ENCODE measurements at regions not wholly inside any gene's neighbourhood (a gene's known extent, or its start where the extent isn't known, plus 50 kb on each side); places are given as distances from the start of the nearest gene placed in this dataset.
"Not testable (repeated sequence)": the region's sequence is repeated elsewhere in the genome, so short reads cannot be mapped to it uniquely, and the experiment has no call there.

DNA sequence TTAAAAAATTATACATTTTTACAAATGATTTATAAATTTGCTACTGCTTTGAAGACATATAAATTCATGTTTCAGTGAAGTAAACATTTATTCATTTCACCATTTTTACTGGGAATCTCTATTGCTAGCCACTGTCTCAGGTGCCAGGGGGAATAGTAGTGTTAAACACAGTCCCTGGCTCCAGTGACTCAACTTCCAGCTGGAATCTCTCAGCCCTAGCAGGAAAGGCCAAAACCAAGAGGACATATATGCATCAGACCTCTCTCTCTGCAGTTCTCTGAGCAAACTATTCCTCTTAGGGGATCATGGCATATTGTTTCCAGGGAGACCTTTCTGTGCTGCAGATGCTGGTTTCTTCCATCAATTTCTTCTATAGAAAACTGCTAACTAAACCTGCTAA, 1009.0 kb upstream of the LCORL start:
- DNase-seq (ENCODE audit: low spot score): no peak

DNA sequence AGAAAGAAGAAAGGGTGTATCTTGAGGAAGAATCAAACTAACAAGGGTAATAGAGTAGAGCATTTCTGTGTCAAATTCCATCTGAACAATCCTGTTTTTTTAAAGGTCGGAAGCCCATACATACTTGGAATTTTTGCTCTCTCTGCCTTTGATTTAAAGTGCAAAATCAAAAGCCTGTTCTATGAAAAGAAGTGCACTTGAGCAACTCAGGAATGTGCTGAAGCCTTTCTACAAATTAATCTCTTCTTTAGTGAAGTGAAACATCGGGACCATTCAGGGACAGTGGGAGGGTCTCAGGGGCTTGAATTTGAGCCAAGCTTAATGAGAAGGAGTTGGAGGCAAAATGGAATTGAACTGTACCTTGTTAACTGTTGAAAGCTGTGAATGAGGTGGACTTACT, 1008.5 kb upstream of the LCORL start:
- DNase-seq (ENCODE audit: low spot score): no peak

DNA sequence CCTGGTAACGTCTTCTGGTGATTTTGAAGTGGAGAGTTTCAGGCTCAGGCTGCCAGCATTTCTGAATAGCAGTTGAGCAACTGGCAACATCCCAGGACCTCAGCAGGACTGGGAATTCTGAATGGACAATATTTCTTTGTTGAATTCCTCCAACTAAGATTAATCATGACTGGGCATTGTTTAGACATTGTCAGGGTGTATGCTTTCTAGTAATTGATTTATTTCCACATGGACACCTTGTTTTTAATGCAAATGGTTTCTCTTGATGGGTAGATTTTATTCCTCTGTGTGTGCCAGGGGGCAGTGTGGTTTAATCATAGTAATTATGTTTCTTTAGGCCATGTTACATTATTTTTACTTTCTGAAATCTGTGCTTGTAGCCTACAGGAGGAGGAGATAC, 1004.7 kb upstream of the LCORL start:
- DNase-seq (ENCODE audit: low spot score): no peak

DNA sequence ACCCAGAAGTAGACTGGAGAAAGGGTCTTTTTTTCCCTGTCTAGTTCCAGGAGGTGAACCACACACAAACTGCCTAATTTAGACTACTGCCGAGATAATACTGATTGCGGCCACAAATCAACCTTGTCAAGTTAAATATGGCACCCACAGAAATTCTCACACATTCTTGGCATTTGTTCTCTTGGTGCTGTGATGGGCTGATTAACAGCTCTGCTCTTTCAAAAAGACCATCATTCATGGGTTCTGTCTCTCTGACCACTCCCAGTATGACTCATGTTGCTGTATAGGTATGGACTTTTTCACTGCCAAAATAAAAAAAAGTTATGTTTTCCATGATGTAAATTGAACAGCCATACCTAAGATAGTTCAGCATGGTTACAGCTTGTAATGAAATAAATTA, 1003.5 kb upstream of the LCORL start:
- no peak for DNase-seq (ENCODE audit: low spot score)

DNA sequence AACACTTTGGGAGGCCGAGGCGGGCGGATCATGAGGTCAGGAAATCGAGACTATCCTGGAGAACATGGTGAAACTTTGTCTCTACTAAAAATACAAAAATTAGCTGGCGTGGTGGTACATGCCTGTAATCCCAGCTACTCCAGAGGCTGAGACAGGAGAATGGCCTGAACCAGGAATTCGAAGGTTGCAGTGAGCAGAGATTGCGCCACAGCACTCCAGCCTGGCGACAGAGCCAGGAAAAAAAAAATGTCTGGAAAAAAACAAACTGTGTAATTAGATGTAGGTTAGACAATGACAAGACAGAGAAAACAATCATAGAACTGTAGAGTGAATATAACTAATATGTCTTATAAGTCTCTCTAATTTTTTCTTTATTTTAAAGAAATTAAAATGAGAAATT, 1002.5 kb upstream of the LCORL start:
- DNase-seq (ENCODE audit: low spot score): no peak

DNA sequence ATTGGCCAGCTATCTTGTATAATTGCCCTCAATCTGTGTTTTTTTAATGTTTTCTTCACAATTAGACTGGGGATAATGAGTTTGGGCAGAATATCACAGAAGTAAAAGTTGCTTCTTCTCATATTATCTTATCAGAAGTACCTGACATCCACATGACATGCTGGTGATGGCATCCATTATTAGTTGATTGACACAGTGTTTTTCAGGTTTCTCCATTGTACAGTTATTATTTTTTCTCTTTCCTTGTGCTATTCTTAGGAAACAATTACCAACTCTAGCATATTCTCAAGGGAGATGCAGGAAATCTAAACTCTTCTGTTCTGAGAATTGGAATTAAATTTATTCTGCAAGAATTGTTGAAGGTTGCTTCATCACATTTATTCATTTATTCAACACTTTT, 1000.1 kb upstream of the LCORL start:
- DNase-seq (ENCODE audit: low spot score): no peak

DNA sequence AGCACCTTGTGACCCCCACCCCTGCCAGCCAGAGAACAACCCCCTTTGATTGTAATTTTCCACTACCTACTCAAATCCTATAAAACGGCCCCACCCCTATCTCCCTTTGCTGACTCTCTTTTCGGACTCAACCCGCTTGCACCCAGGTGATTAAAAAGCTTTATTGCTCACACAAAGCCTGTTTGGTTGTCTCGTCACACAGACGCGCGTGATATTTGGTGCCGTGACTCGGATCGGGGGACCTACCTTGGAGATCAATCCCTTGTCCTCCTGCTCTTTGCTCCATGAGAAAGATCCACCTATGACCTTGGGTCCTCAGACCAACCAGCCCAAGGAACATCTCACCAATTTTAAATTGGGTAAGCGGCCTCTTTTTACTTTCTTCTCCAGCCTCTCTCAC, 995.0 kb upstream of the LCORL start:
- DNase-seq (ENCODE audit: low spot score): not testable (repeated sequence)

DNA sequence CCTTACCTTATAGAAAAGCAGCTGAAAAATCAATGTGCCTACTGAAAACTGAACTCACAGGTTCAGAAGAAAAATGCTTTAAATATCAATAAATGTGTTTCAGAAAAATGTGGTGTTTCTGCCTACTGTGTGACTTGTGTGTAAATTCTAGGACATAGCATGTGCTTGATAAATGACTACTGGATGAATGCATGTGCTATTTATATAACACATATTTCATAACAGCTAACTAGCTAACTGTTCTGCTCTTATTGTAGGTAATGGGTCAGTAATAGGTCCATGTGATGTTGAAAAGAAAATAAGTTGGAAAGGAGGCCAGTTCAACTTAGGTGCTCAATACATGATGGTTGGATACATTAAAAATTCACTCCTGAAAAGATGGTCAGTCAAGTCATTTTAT, 993.0 kb upstream of the LCORL start:
- no peak for DNase-seq (ENCODE audit: low spot score)

DNA sequence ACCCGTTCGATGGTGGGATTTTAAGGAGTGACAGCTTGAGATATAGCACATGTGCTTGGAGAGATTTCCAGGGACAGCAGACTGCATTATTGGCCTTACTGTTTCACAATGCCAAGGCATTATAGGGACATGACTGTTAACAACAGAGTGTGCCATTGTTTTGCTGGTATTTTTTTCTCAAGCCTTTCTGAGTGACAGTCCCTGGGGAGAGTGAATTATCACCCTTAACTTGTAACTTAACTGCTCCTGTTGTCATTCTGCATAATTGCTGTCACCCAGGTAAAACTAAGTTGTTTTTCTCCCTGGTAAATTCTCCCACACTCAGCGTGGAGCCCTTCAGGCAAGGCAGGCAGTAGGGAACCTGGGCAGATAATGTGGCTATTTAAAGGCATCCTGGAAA, 989.2 kb upstream of the LCORL start:
- no peak for DNase-seq (ENCODE audit: low spot score)

DNA sequence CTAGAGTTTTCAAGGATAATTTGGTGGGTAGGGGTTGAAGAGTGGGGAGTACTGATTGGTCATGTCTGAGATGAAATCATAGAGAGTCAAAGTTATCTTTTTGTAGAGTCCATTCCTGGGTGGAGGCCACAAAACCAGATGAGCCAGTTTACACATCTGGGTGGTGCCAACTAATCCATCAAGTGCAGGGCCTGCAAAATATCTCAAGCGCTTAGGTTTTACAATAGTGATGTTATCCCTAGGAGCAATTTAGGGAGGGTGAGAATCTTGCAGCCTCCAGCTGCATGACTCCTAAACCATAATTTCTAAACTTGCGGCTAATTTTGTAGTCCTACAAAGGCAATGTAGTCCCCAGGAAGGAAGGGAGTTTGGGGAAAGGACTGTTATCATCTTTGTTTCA, 988.3 kb upstream of the LCORL start:
- DNase-seq (ENCODE audit: low spot score): no peak

DNA sequence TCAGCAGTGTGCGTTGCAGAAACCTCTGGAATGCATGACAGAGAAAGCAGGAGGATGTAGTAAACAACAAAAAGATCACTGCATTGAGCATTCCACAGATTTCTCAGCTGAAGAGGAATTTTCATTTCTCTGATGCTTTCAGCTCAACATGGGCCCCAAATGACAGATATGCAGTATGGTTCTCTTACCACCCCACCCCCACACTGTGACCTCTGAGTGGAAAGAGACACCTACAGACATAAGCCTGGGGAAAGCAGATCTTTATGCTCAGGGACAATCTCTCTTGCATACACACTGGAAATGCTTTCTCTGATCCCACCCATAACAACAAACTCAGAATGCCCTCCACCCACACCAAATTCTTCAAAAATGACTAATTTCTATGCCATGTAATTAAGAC, 983.7 kb upstream of the LCORL start:
- no peak for DNase-seq (ENCODE audit: low spot score)

DNA sequence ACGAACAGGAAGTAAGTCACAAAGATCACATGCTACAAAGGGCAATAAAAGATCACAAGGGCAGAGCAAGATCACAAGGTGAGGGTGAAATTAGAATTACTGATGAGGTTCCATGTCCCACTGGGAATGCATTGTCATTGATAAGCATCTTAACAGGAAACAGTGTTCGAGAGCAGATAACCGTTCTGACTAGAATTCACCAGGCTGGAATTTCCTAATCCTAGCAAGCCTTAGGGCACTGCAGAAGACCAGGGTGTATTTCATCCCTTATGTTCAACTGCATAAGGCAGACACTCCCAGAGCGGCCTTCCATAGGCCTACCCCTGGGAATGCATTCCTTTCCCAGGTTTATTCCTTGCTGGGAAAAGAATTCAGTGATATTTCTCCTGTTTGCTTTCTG, 980.6 kb upstream of the LCORL start:
- DNase-seq (ENCODE audit: low spot score): no peak

DNA sequence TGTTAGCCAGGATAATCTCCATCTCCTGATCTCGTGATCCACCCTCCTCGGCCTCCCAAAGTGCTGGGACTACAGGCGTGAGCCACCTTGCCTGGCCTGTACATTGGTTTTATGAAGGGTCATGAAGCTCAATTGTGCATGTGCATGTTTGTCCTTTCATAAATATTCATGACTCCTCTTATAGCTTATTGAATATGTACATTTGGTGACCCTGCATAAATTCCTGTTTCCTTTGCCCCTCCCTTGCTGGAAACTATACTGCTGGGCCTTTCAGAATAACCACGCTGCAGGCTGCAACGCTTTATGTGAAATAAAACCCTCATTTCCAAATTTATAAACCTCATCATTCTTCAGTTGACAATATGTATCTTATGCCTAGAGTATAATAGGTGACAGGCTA, 978.0 kb upstream of the LCORL start:
- no peak for DNase-seq (ENCODE audit: low spot score)

DNA sequence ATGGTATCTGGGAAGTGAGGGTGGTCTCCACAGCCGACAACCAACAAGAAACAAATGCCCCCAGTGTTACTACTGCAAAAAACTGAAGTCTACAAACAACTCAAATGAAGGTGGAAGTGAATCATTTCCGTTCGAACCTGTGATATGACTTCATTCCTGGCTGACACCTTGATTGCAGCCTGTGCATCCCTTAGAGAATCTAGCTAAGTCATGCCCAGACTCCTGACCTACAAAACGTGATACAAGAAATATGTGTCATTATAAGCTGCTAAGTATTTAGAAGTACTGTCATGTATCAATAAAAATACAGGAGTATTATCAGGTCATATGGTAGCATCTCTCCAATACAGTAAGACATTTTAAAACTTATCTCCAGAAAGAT, 959.7 kb upstream of the LCORL start:
- DNase-seq (ENCODE audit: low spot score): no peak

DNA sequence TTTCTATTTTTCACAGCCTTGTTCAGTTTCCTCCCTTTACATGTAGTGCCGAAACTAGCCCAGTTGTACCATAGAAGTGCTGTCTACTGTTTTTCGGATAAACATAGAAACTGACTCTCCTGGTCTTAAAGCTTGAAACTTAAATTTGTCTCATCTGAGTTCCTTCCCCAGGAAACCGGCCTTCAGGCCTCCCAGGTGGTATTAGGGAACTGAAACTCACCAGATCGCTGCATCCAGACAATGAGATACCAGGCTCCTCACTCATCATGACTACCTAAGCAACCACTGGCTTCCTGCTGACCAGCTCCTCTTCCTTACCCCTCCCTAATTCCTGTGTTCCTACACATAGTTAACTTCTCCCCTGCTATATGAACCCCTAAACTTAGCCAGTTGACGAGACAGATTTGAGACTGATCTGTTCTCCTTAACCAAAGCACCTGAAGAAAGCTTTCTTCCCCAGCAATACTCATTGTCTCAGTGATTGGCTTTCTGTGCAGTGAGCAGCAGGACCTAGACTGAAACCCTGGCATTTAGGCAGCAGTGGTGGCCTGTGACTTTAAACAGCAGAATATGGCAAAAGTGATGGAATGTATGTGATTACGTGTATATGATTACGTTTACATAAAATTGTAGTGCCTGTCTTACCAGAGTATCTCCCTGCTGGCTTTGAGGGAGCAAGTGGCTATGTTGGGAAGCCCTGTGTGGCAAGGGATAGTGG, 959.1 kb upstream of the LCORL start:
- DNase-seq (ENCODE audit: low spot score): no peak

DNA sequence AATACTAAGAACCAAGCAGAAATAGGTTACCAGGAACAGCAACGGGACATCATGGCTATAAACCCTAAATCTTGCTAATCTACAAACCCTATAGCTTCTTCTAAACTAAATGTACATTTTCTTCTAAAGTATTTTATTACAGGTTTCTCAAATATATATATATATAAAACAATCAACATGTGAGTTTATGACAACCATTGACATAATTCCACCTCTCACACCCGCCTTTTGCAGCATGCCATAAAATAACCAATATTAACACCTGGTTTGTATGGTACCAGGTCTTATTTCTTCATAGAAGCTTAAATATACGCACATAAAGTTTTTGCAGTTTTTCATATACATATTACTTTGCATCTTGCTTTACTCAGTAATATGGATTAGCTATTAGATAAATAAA, 955.3 kb upstream of the LCORL start:
- no peak for DNase-seq (ENCODE audit: low spot score)

DNA sequence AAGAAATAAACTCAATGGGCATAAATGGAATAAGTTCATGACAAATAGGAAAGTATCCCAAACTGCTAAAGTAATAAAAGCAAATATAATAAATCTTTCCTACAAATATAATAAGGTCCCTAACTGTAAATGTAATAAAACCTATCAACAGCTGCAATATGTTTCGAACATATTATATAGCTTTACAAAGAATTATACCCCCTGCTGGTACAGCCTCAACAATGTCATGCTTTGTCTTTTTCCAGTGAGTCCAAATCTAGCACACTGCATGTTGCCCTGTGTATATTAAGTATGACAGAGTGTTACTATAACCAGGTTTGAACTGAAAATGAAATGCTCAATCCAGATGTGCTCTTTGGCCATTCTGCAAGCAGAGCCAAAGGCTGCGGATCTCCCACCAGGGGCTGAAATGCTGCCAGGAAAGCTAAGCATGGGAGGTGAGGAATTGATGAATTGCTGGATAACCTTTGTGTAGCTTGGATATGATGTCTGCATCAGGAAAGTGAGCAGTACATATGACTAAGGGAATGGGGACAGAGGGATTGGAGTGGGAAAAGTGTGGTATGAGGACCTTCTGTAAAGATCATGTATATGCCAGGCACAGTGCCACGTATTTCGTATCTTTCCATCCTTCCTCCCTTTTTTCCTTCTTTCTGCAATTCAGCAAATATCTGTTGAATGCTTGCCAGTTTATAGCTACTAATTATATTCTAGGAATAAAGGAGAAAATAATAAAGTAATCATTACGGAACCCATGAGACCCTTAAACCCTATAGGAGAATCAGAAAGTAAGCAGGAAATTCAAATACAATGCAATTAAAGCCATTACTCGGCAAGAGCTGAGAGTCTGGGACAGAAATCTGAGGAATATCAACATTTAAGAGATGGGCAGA, 954.6 kb upstream of the LCORL start:
- no peak for DNase-seq (ENCODE audit: low spot score)

DNA sequence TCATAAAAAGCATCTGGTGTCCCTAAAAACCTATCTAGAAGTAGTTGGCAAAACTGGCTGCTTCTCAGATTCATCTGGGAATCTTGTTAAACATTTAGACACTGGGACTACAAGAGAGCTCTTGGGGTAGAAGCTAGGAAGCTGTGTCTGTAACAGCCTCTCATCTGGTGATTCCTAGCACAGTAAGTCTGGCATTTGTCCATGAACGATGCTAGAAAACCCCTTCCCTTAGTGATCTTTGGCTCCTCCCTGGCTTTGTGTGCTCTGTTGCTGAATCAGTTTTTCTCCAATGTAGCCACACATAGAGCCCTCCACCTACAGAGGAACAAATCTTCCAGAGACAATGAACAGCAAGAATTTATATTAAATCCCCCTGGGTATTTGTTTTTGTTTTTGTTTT, 951.7 kb upstream of the LCORL start:
- DNase-seq (ENCODE audit: low spot score): no peak

DNA sequence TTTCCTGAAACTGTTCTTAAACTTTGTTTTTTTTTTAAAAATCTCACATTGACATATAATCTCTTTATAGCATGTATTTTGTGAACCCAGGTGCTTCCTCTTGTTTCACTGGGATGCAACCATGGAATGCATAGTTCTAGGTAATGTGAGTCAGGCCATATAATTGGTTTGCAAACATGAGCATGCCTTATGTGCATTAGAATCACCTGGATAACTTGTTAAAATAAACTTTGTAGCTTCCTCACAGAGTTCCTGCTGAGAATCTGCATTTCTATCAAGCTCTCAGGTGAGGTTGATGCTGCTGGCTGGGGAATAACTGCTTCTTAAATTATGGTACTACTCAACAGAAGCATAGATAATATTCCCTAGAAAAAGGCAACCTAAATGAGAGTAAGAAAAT, 940.3 kb upstream of the LCORL start:
- no peak for DNase-seq (ENCODE audit: low spot score)

DNA sequence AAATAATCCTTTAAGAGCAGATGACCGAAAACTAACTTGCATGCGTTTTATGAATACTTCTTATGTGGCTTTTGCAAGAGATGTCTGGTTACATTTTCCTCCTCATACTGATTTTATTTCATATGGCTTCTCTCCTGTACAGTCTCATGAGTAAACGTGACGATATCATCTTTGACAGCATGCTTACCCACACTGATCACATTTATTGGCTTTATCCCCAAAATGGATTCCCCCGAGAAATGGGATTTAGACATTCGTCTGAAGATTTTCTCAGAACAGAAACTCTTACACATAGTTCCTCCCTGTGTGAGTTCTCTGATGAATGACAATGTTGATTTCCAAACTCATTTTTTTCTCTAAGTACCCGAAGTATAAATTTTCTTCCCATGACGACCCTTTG, 939.7 kb upstream of the LCORL start:
- no peak for DNase-seq (ENCODE audit: low spot score)

DNA sequence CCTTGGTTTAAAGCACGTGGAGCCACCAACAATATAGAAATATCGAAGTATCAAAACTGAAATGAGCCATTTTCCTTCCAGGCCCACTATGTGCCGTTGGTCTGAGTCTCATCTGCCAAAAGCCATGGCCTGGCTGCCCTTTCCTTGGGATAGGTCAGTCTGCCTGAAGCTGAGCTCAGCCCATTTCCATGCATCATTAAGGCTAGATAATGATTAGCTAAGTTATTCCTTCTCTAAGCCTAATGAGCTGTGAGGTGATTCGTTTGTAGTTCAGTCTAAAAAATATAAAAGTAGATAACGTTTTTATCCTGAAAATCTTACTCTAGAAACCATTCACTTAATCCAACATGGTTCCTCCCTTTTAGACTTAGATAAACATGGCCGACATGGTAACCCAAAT, 936.2 kb upstream of the LCORL start:
- DNase-seq (ENCODE audit: low spot score): no peak

DNA sequence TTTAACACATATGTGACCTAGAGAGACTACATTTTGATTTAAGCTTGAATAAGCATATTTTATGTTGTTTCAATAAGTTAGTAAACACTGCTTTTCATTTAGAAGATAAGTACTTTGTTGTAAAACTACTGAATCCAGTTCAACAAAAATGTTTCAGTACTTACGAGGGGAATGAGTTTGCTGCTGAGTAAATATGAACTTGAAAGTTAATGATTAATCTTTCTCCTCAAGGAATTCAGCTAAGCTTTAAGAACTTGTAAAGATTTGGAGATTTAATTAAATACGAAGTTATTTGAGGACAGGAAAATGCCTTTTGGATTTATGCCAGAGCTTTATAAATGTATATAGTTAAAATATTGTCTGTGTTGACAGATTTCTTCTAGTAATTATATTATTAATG, 933.0 kb upstream of the LCORL start:
- DNase-seq (ENCODE audit: low spot score): no peak

DNA sequence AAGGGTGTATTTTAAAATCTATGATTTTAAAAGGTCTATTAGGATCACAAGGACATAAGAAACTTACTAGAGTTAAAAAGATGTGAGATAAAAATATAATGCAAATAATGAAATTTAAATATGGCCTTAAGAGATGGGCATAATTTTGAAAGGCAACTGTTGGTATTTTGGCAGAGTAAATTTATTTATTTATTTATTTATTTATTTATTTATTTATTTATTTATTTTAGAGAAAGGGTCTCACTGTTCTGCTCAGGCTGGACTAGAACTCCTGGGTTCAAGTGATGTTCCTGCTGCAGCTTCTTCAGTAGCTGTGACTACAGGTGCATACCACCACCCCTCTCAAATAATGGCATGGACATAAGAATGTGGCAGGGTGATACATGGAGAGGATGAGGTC, 932.1 kb upstream of the LCORL start:
- DNase-seq (ENCODE audit: low spot score): no peak

DNA sequence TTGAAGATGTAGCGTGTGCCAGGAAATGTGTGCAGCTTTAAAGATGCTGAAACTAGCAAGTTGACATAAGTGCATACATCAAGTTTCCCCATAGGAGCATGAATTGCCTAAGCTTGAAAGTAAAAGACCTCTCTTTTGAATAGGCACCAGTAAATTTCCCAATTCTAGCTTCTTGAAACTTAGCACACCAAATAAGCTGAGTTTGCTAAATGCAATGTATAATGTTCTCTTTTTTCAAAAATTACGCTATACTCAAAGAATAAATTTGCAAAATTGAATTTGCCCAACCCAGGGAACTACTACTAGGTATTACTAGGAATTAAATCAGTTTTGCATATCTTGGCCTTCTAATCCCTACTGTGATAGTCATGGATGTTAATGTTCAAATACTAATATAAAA, 923.9 kb upstream of the LCORL start:
- DNase-seq (ENCODE audit: low spot score): no peak
